HG02870 (cell line): ENCODE measurements at regions not wholly inside any gene's neighbourhood (a gene's known extent, or its start where the extent isn't known, plus 50 kb on each side); places are given as distances from the start of the nearest gene placed in this dataset.
"Not testable (repeated sequence)": the region's sequence is repeated elsewhere in the genome, so short reads cannot be mapped to it uniquely, and the experiment has no call there.

Experiments used
- ATAC-seq: cut with Tn5 transposase; IDR thresholded peaks from one replicate; pipeline ENCODE4 v1.9.1; 2021; ENCODE audit warnings: mild to moderate bottlenecking, moderate library complexity; ENCODE audit not compliant: unreplicated experiment

DNA sequence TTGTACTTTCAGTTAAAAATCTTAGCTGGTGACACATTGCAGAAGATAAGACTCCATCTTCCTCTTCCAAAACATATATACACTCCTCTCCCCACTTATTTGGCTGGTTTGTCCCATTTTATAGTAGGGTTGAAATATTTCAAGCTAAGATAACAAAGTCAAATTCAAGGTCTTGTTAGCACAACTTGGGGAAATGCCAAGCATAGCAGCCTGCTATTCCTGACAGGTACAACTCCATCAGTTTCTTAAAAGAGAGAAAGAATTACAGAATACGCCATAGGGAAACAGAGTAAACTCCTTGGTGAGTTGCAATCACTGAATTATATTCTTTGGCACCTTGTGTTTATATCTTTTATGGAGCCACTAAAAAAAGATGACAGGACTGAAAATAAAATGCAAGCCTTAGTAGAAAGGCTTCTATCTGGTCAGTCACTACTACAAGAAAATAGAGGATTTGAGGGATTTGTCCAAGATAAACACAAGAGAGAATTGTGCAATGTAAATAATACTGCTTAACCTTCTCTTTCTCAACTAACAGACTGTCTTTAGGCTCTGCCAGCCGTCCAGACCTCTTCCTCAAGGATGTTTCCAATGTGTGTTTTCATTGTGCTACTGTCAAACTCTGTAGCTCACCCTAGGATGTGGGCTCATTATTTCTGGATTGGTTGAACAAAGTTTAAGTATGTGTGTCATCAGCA is 170.3 kb downstream of the VEGFC start:
- no peak for ATAC-seq

GRCh38 chr4:176624983-176625610 is 167.6 kb downstream of the VEGFC start:
- not testable (repeated sequence) for ATAC-seq

GRCh38 chr4:176627916-176628315 is 164.8 kb downstream of the VEGFC start:
- no peak for ATAC-seq

- ATAC-seq, result no peak
Observed at GRCh38 chr4:176631611-176632010, 161.1 kb downstream of the VEGFC start.
